ENCODE measurements at regions not wholly inside any gene's neighbourhood (a gene's known extent, or its start where the extent isn't known, plus 50 kb on each side); places are given as distances from the start of the nearest gene placed in this dataset.

DNA sequence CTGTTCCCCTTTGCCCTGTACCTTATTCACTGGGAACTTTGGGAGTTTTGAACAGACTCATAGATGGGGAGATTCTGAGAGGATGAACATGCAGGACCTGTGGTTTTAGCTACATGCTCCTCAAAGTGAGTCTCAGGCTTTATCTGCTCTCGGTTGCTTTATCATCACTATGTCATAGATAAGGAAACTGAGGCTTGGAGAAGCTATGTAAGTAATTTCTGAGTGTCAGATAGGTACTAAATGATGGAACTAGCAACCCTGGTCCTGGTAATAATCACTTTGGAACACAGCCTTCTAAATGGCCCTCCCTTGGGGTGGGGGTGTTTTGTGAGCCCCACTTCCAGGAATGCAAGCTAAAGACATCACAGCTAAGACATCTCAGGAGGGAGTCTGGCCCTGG is 186.2 kb upstream of the MEX3C start:
- ChIA-PET CTCF (interaction anchor here (0.7 to 3.0 kb wide), 8 partner anchors 11 to 276 kb away, joined by 3 to 18 read pairs (median 4); no protein-coding TSS in a partner anchor), SMC1A (ENCODE audit: uncharacterized antibody, unreplicated experiment) (interaction anchor here (1.1 to 1.3 kb wide), 3 partner anchors 9 to 273 kb away, joined by 3 to 5 read pairs (median 4); no protein-coding TSS in a partner anchor), POLR2A (no interaction called here), RAD21 (ENCODE audit: unreplicated experiment) (interaction anchor here (1.1 to 3.7 kb wide), 3 partner anchors 8 to 273 kb away, joined by 3 to 17 read pairs (median 5); no protein-coding TSS in a partner anchor)
- Histone ChIP-seq H3K4me1 (ENCODE audit: control insufficient read depth, insufficient read depth, low read length) (no peaks in the 10 kb centered on the region), H4K20me1 (ENCODE audit: control insufficient read depth, insufficient read depth) (no peaks in the 10 kb centered on the region), H3K27ac (ENCODE audit: control insufficient read depth, insufficient read depth) (no peak overlapping the region), H3K36me3 (ENCODE audit: control insufficient read depth in 2 of 2, insufficient read depth in 2 of 2, low read length in 1 of 2) (no peaks in the 10 kb centered on the region), H3K4me2 (ENCODE audit: control insufficient read depth, insufficient read depth) (no peak overlapping the region), H3K9ac (ENCODE audit: control insufficient read depth, insufficient read depth, low read length) (no peak overlapping the region), H3K27me3 (replicated peaks in 1 of 2; ENCODE audit: control insufficient read depth in 2 of 2, insufficient read depth in 2 of 2, low read length in 1 of 2) (no peaks in the 10 kb centered on the region; a peak in 2 of 4 replicates), H2AFZ (ENCODE audit: control insufficient read depth, low read depth, low read length) (no peak overlapping the region), H3K9me3 (replicated peaks; ENCODE audit: control insufficient read depth, insufficient read depth, low read length) (no peaks in the 10 kb centered on the region; the same call in 2 of the 3 replicates), H3K4me3 (no peak overlapping the region), H3K79me2 (ENCODE audit: control insufficient read depth, insufficient read depth, low read length) (no peaks in the 10 kb centered on the region)
- ATAC-seq (no peak), FAIRE-seq (no peak), DNase-seq (ENCODE audit: low read depth, low spot score) (no peak)
- intact Hi-C loops (cut with micrococcal nuclease; ENCODE audit: unreplicated experiment) (loop anchor here (5.0 kb wide), 1 partner anchor 271 kb away; no protein-coding TSS in a partner anchor), in situ Hi-C loops (cut with MboI) (loop anchor here (25.0 kb wide), 1 partner anchor 271 kb away; no protein-coding TSS in a partner anchor)
- TF ChIP-seq, protein P1, sequence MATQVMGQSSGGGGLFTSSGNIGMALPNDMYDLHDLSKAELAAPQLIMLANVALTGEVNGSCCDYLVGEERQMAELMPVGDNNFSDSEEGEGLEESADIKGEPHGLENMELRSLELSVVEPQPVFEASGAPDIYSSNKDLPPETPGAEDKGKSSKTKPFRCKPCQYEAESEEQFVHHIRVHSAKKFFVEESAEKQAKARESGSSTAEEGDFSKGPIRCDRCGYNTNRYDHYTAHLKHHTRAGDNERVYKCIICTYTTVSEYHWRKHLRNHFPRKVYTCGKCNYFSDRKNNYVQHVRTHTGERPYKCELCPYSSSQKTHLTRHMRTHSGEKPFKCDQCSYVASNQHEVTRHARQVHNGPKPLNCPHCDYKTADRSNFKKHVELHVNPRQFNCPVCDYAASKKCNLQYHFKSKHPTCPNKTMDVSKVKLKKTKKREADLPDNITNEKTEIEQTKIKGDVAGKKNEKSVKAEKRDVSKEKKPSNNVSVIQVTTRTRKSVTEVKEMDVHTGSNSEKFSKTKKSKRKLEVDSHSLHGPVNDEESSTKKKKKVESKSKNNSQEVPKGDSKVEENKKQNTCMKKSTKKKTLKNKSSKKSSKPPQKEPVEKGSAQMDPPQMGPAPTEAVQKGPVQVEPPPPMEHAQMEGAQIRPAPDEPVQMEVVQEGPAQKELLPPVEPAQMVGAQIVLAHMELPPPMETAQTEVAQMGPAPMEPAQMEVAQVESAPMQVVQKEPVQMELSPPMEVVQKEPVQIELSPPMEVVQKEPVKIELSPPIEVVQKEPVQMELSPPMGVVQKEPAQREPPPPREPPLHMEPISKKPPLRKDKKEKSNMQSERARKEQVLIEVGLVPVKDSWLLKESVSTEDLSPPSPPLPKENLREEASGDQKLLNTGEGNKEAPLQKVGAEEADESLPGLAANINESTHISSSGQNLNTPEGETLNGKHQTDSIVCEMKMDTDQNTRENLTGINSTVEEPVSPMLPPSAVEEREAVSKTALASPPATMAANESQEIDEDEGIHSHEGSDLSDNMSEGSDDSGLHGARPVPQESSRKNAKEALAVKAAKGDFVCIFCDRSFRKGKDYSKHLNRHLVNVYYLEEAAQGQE (IDR thresholded peaks at IDR 0.05; ENCODE audit: low read depth, low read length), result no peak
- TF ChIP-seq, protein P2, sequence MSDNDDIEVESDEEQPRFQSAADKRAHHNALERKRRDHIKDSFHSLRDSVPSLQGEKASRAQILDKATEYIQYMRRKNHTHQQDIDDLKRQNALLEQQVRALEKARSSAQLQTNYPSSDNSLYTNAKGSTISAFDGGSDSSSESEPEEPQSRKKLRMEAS (IDR thresholded peaks at IDR 0.05; ENCODE audit: low read depth, low read length), result no peak
- TF ChIP-seq, protein P3, sequence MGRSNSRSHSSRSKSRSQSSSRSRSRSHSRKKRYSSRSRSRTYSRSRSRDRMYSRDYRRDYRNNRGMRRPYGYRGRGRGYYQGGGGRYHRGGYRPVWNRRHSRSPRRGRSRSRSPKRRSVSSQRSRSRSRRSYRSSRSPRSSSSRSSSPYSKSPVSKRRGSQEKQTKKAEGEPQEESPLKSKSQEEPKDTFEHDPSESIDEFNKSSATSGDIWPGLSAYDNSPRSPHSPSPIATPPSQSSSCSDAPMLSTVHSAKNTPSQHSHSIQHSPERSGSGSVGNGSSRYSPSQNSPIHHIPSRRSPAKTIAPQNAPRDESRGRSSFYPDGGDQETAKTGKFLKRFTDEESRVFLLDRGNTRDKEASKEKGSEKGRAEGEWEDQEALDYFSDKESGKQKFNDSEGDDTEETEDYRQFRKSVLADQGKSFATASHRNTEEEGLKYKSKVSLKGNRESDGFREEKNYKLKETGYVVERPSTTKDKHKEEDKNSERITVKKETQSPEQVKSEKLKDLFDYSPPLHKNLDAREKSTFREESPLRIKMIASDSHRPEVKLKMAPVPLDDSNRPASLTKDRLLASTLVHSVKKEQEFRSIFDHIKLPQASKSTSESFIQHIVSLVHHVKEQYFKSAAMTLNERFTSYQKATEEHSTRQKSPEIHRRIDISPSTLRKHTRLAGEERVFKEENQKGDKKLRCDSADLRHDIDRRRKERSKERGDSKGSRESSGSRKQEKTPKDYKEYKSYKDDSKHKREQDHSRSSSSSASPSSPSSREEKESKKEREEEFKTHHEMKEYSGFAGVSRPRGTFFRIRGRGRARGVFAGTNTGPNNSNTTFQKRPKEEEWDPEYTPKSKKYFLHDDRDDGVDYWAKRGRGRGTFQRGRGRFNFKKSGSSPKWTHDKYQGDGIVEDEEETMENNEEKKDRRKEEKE (IDR thresholded peaks at IDR 0.05), result no peak
- TF ChIP-seq, protein P4, sequence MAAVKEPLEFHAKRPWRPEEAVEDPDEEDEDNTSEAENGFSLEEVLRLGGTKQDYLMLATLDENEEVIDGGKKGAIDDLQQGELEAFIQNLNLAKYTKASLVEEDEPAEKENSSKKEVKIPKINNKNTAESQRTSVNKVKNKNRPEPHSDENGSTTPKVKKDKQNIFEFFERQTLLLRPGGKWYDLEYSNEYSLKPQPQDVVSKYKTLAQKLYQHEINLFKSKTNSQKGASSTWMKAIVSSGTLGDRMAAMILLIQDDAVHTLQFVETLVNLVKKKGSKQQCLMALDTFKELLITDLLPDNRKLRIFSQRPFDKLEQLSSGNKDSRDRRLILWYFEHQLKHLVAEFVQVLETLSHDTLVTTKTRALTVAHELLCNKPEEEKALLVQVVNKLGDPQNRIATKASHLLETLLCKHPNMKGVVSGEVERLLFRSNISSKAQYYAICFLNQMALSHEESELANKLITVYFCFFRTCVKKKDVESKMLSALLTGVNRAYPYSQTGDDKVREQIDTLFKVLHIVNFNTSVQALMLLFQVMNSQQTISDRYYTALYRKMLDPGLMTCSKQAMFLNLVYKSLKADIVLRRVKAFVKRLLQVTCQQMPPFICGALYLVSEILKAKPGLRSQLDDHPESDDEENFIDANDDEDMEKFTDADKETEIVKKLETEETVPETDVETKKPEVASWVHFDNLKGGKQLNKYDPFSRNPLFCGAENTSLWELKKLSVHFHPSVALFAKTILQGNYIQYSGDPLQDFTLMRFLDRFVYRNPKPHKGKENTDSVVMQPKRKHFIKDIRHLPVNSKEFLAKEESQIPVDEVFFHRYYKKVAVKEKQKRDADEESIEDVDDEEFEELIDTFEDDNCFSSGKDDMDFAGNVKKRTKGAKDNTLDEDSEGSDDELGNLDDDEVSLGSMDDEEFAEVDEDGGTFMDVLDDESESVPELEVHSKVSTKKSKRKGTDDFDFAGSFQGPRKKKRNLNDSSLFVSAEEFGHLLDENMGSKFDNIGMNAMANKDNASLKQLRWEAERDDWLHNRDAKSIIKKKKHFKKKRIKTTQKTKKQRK (IDR thresholded peaks at IDR 0.05; ENCODE audit: low read depth, low read length), result no peak
- no peak for TF ChIP-seq ZNF622 (IDR thresholded peaks at IDR 0.05)
- no peak for TF ChIP-seq SP1 (IDR thresholded peaks at IDR 0.05; ENCODE audit: low read depth, low read length)
- no peak for TF ChIP-seq KDM1A (IDR thresholded peaks at IDR 0.05; ENCODE audit: borderline replicate concordance)
- TF ChIP-seq ESRRA (IDR thresholded peaks at IDR 0.05; ENCODE audit: low read length), result no peak
- TF ChIP-seq MTA3 (IDR thresholded peaks at IDR 0.05; ENCODE audit: borderline replicate concordance, low read length), result no peak
- no peak for TF ChIP-seq RCOR1 (conservative IDR thresholded peaks at IDR 0.05; ENCODE audit: low read depth, low read length)
- no TSS peak for BruUV-seq (replicated peaks)
- 0% methylated on average over 1 of the region's 1 CpG for WGBS (ENCODE audit: insufficient coverage, insufficient replicate concordance, low lambda C conversion rate, missing lambda C conversion rate)

Measured in GM12878 (cell line).